K562 (cell line): ENCODE measurements at regions not wholly inside any gene's neighbourhood (a gene's known extent, or its start where the extent isn't known, plus 50 kb on each side); places are given as distances from the start of the nearest gene placed in this dataset.

ENCODE experiments used
- ATAC-seq: fragments of 200-7000 bp; cut with Tn5 transposase; 3 replicates; pipeline ENCODE4 v1.9.1; 2020; ENCODE audit warnings: moderate library complexity
- BruUV-seq: library from RNA; stranded (reverse); fragments of 400-500 nt; replicated peaks from 2 replicates; lab custom pipeline; 2021; lab: Mats Ljungman, UMichigan
- CTCF ChIA-PET: fragments of 300-600 bp; formaldehyde crosslinking; extraction: SDS; loops from one replicate; lab custom pipeline; 2021; ENCODE audit warnings: low intra/inter-chr PET ratio; lab: Yijun Ruan, JAX
- POLR2A ChIA-PET: fragments of 300-600, 350-650 bp; sonication (Branson Sonifier 250); formaldehyde crosslinking; extraction: SDS; loops from one replicate; lab custom pipeline; 2021; ENCODE audit warnings: antibody characterized with exemption, inconsistent platforms; lab: Yijun Ruan, JAX
- DNase-seq, 4 experiments: peaks; one replicate each; pipeline versions ENCODE4 v3.0.0 to v3.0.0-alpha.2; 2011 to 2018; ENCODE audit warnings: low spot score in 3 of 4, mixed read lengths in 3 of 4; ENCODE audit errors: extremely low read depth in 1 of 4
- FAIRE-seq: peaks from 2 replicates; lab custom pipeline; 2011; peaks lifted over from hg19 to GRCh38; lab: Jason Lieb, UNC
- H2AFZ ChIP-seq: 2 replicates; pipeline ENCODE4 v1.6.0; 2011; ENCODE audit warnings: low read depth, low read length, control low read depth, inconsistent platforms
- H3K27ac ChIP-seq: fragments of 200-600 bp; 3 replicates; pipeline ENCODE4 v1.8.0; 2011; ENCODE audit warnings: low read depth, mild to moderate bottlenecking, control low read depth, inconsistent platforms, low read length, moderate library complexity, mixed read lengths; ENCODE audit errors: extremely low read depth
- H3K27me3 ChIP-seq, 2 experiments: fragments of 300-600 bp in 1 of 2; 2 replicates in 1 of 2; 3 replicates in 1 of 2; pipeline versions ENCODE4 v1.6.0 to v1.8.0; 2011; ENCODE audit warnings: inconsistent platforms in 2 of 2, low read length in 2 of 2, mild to moderate bottlenecking in 1 of 2, mixed read lengths in 1 of 2, moderate library complexity in 1 of 2; ENCODE audit not compliant: control insufficient read depth in 2 of 2, insufficient read depth in 2 of 2
- H3K36me3 ChIP-seq: fragments of 300-600 bp; 3 replicates; pipeline ENCODE4 v1.8.0; 2011; ENCODE audit warnings: mild to moderate bottlenecking, low read length, inconsistent platforms; ENCODE audit not compliant: control insufficient read depth, insufficient read depth
- H3K4me1 ChIP-seq, 2 experiments: fragments of 200-600 bp in 1 of 2; replicated peaks in 1 of 2; 2 replicates in 1 of 2; 3 replicates in 1 of 2; pipeline versions ENCODE4 v1.5.1 to v1.8.0; 2011; ENCODE audit warnings: inconsistent platforms in 2 of 2, low read length in 2 of 2, mild to moderate bottlenecking in 1 of 2, mixed read lengths in 1 of 2, moderate library complexity in 1 of 2; ENCODE audit not compliant: control insufficient read depth in 2 of 2, insufficient read depth in 2 of 2
- H3K4me2 ChIP-seq: 2 replicates; pipeline ENCODE4 v1.6.1; 2011; ENCODE audit warnings: low read length, control low read depth, inconsistent platforms, mixed read lengths; ENCODE audit not compliant: insufficient read depth
- H3K4me3 ChIP-seq: fragments of 200-600 bp; sonication (generic), shearing (Covaris generic); 2 replicates; pipeline ENCODE4 v1.5.1; 2016; ENCODE audit warnings: control low read depth, inconsistent platforms
- H3K79me2 ChIP-seq: fragments of 200-600 bp; 3 replicates; pipeline ENCODE4 v1.8.0; 2011; ENCODE audit warnings: low read length, inconsistent platforms; ENCODE audit not compliant: control insufficient read depth, insufficient read depth
- H3K9ac ChIP-seq, 2 experiments: 2 replicates each; pipeline versions ENCODE4 v1.6.0 to v1.6.1; 2011; ENCODE audit warnings: low read depth in 2 of 2, low read length in 2 of 2, control low read depth in 1 of 2, inconsistent platforms in 1 of 2, mild to moderate bottlenecking in 1 of 2, mixed read lengths in 1 of 2; ENCODE audit not compliant: insufficient read depth in 1 of 2
- H3K9me1 ChIP-seq: one replicate; pipeline ENCODE4 v1.6.0; 2011; ENCODE audit warnings: inconsistent platforms, mild to moderate bottlenecking, low read length, moderate library complexity; ENCODE audit not compliant: control insufficient read depth, insufficient read depth
- H3K9me3 ChIP-seq: replicated peaks from 2 replicates; pipeline ENCODE4 v1.5.1; 2011; ENCODE audit warnings: low read depth, low read length, inconsistent platforms; ENCODE audit not compliant: control insufficient read depth, insufficient read depth
- H4K20me1 ChIP-seq: replicated peaks from 2 replicates; pipeline ENCODE4 v1.6.1; 2011; ENCODE audit warnings: low read length, inconsistent platforms, mixed read lengths; ENCODE audit not compliant: control insufficient read depth, insufficient read depth
- ARNT ChIP-seq, 2 experiments: fragments of 450-650 bp; IDR thresholded peaks; 2 replicates each; pipeline ENCODE4 v1.6.1; 2016; ENCODE audit warnings: mild to moderate bottlenecking in 1 of 2
- BCLAF1 ChIP-seq, 2 experiments: fragments of 450-650 bp in 1 of 2; IDR thresholded peaks; 2 replicates each; pipeline ENCODE4 v1.6.1; 2011 to 2017; ENCODE audit warnings: low read depth in 2 of 2, antibody characterized with exemption in 1 of 2, borderline replicate concordance in 1 of 2, low read length in 1 of 2, mild to moderate bottlenecking in 1 of 2, mixed read lengths in 1 of 2; ENCODE audit not compliant: control insufficient read depth in 1 of 2
- EHMT2 ChIP-seq: fragments of 450-650 bp; IDR thresholded peaks from 2 replicates; pipeline ENCODE4 v1.6.1; 2018; ENCODE audit warnings: antibody characterized with exemption
- ETV1 ChIP-seq: fragments of 450-650 bp; conservative IDR thresholded peaks from 2 replicates; pipeline ENCODE4 v1.6.1; 2016; ENCODE audit warnings: missing genetic modification characterization, control low read depth, low read depth, missing compliant biosample characterization
- PCBP2 ChIP-seq: fragments of 200-400 bp; formaldehyde crosslinking; IDR thresholded peaks from 2 replicates; pipeline ENCODE4 v1.6.1; 2018; ENCODE audit warnings: low read length, low read depth, mild to moderate bottlenecking, moderate library complexity; ENCODE audit not compliant: poor library complexity, severe bottlenecking
- SRSF3 ChIP-seq: fragments of 200-400 bp; formaldehyde crosslinking; IDR thresholded peaks from 2 replicates; pipeline ENCODE4 v1.6.1; 2016; ENCODE audit warnings: mild to moderate bottlenecking, low read length, moderate library complexity; ENCODE audit not compliant: insufficient read depth
- YY1 ChIP-seq, 3 experiments: IDR thresholded peaks; 2 replicates each; pipeline ENCODE4 v1.6.1; 2011; ENCODE audit warnings: low read length in 2 of 3, mild to moderate bottlenecking in 2 of 3, moderate library complexity in 2 of 3, borderline replicate concordance in 1 of 3, control low read depth in 1 of 3, low read depth in 1 of 3; ENCODE audit not compliant: insufficient read depth in 3 of 3, insufficient replicate concordance in 2 of 3, control insufficient read depth in 1 of 3, insufficient read length in 1 of 3; ENCODE audit errors: extremely low read depth in 1 of 3
- ZNF239 ChIP-seq: fragments of 250-450 bp; sonication (Bioruptor Pico); IDR thresholded peaks from 2 replicates; pipeline ENCODE4 v1.4.0; 2020; ENCODE audit warnings: mild to moderate bottlenecking
- ZNF561 ChIP-seq: fragments of 450-650 bp; formaldehyde crosslinking; conservative IDR thresholded peaks from 2 replicates; pipeline ENCODE4 v1.4.0; 2020; ENCODE audit warnings: mild to moderate bottlenecking, moderate library complexity
- WGBS: fragments of 100-300 bp; shearing (Covaris generic); methylation state at CpG from one replicate; pipeline ENCODE4 v1.1.6; 2016; ENCODE audit warnings: low coverage, mixed read lengths; ENCODE audit not compliant: insufficient coverage; ENCODE audit errors: missing lambda C conversion rate; 5-methylcytosine and 5-hydroxymethylcytosine counted together
- in situ Hi-C: fragments of 300-500 bp; cut with MboI; formaldehyde crosslinking; loops from 4 replicates; pipeline ENCODE4 v1.15.0; 2018; ENCODE audit warnings: inconsistent platforms, mixed read lengths
- intact Hi-C: fragments of 100-400 bp; cut with micrococcal nuclease; formaldehyde crosslinking; loops from 2 replicates; pipeline ENCODE4 v1.14.2; 2022

GRCh38 chr3:168162172-168162571 is 66.4 kb upstream of the GOLIM4 start:
- Histone ChIP-seq H3K9me3 (no peaks in the 10 kb centered on the region), H3K4me2 (no peak overlapping the region), H3K4me3 (no peak overlapping the region), H3K9me1 (no peaks in the 10 kb centered on the region), H4K20me1 (no peaks in the 10 kb centered on the region), H3K9ac (no peak overlapping the region), H3K27me3 (no peaks in the 10 kb centered on the region), H3K27ac (no peak overlapping the region), H3K36me3 (no peaks in the 10 kb centered on the region), H3K79me2 (no peaks in the 10 kb centered on the region), H2AFZ (peak overlapping the region; percentile 54; the same call in 1 of the 2 replicates), H3K4me1 (peaks cover 5 to 13% of the 10 kb centered on the region in 2 experiments; a peak in 4 of 5 replicates)
- TF ChIP-seq SRSF3 (no peak), PCBP2 (no peak), ARNT (IDR thresholded peaks at IDR 0.05) (no peak), EHMT2 (no peak), YY1 (IDR thresholded peaks at IDR 0.05; ENCODE audit: borderline replicate concordance in 1 of 3, control insufficient read depth in 1 of 3, extremely low read depth in 1 of 3, insufficient read depth in 3 of 3, insufficient read length in 1 of 3, insufficient replicate concordance in 2 of 3, low read depth in 1 of 3, low read length in 2 of 3) (peak in 1 of 3 experiments; percentile 43), ZNF239 (CRISPR knock-in tag) (no peak), ZNF561 (CRISPR knock-in tag) (no peak), BCLAF1 (IDR thresholded peaks at IDR 0.05; ENCODE audit: borderline replicate concordance in 1 of 2, control insufficient read depth in 1 of 2, low read depth in 2 of 2, low read length in 1 of 2) (no peak), ETV1 (peak; percentile 32; the same call in 1 of the 2 replicates)
- intact Hi-C loops (no loop called here), in situ Hi-C loops (loop anchor here (5.0 to 25.0 kb wide), 2 partner anchors 115 to 225 kb away; no protein-coding TSS in a partner anchor)
- FAIRE-seq, result peak; percentile 58
- DNase-seq, result no peak
- ChIA-PET POLR2A (no interaction called here), CTCF (interaction anchor here (0.8 to 6.1 kb wide), 2 partner anchors 115 to 234 kb away, joined by 3 to 98 read pairs; no protein-coding TSS in a partner anchor)
- 35% methylated on average over 1 of the region's 1 CpG for WGBS
- no peak for ATAC-seq
- BruUV-seq, result no TSS peak
